Hepatocyte (in vitro differentiated cells): ENCODE measurements at regions not wholly inside any gene's neighbourhood (a gene's known extent, or its start where the extent isn't known, plus 50 kb on each side); places are given as distances from the start of the nearest gene placed in this dataset.

ENCODE experiments used
- DNase-seq: peaks from one replicate; pipeline ENCODE4 v3.0.0-alpha.2; 2016; ENCODE audit warnings: low spot score
- H2AFZ ChIP-seq: fragments of 200-600 bp; sonication (generic); 2 replicates; pipeline ENCODE4 v1.6.0; 2016; ENCODE audit warnings: antibody characterized with exemption, mild to moderate bottlenecking
- H3K27ac ChIP-seq: fragments of 200-600 bp; sonication (generic); 2 replicates; pipeline ENCODE4 v1.5.1; 2016; ENCODE audit warnings: mild to moderate bottlenecking
- H3K27me3 ChIP-seq: fragments of 200-600 bp; sonication (generic); 2 replicates; pipeline ENCODE4 v1.6.1; 2016
- H3K36me3 ChIP-seq: fragments of 200-600 bp; sonication (generic); replicated peaks from 2 replicates; pipeline ENCODE4 v1.5.1; 2016; ENCODE audit warnings: low read depth; ENCODE audit not compliant: insufficient read depth
- H3K4me1 ChIP-seq: fragments of 200-600 bp; sonication (generic); 2 replicates; pipeline ENCODE4 v1.5.1; 2016; ENCODE audit warnings: mild to moderate bottlenecking, moderate library complexity; ENCODE audit not compliant: insufficient read depth
- H3K4me2 ChIP-seq: fragments of 200-600 bp; sonication (generic); 2 replicates; pipeline ENCODE4 v1.6.0; 2016
- H3K4me3 ChIP-seq: fragments of 200-600 bp; sonication (generic); 2 replicates; pipeline ENCODE4 v1.5.1; 2016; ENCODE audit warnings: mild to moderate bottlenecking
- H3K79me2 ChIP-seq: fragments of 200-600 bp; sonication (generic); 2 replicates; pipeline ENCODE4 v1.6.0; 2017; ENCODE audit warnings: mild to moderate bottlenecking
- H3K9me2 ChIP-seq: fragments of 200-600 bp; sonication (generic); replicated peaks from 2 replicates; pipeline ENCODE4 v1.6.0; 2017; ENCODE audit warnings: mild to moderate bottlenecking; ENCODE audit not compliant: insufficient read depth
- H3K9me3 ChIP-seq: fragments of 200-600 bp; sonication (generic); 2 replicates; pipeline ENCODE4 v1.5.1; 2016; ENCODE audit warnings: low read depth, mild to moderate bottlenecking
- H4K20me1 ChIP-seq: fragments of 200-600 bp; sonication (generic); 2 replicates; pipeline ENCODE4 v1.6.0; 2016; ENCODE audit warnings: mild to moderate bottlenecking; ENCODE audit not compliant: insufficient read depth, poor library complexity, severe bottlenecking
- EZH2 ChIP-seq: fragments of 200-600 bp; sonication (generic); IDR thresholded peaks from 2 replicates; pipeline ENCODE4 v1.6.1; 2016; ENCODE audit warnings: antibody characterized with exemption, mild to moderate bottlenecking, borderline replicate concordance
- EZH2phosphoT487 ChIP-seq: fragments of 200-600 bp; sonication (generic); IDR thresholded peaks from one replicate; pipeline ENCODE4 v1.6.1; 2018; ENCODE audit warnings: antibody characterized with exemption, mild to moderate bottlenecking, low read depth, moderate library complexity; ENCODE audit not compliant: unreplicated experiment, severe bottlenecking
- WGBS: methylation state at CpG from one replicate; pipeline ENCODE4 v1.1.6; 2016; ENCODE audit warnings: low lambda C conversion rate; ENCODE audit errors: missing lambda C conversion rate; 5-methylcytosine and 5-hydroxymethylcytosine counted together
- TF ChIP-seq, protein P1 (sequence below): fragments of 200-600 bp; sonication (generic); IDR thresholded peaks from 2 replicates; pipeline ENCODE4 v1.5.1; 2016; ENCODE audit warnings: antibody characterized with exemption, mild to moderate bottlenecking; ENCODE audit not compliant: poor library complexity

DNA sequence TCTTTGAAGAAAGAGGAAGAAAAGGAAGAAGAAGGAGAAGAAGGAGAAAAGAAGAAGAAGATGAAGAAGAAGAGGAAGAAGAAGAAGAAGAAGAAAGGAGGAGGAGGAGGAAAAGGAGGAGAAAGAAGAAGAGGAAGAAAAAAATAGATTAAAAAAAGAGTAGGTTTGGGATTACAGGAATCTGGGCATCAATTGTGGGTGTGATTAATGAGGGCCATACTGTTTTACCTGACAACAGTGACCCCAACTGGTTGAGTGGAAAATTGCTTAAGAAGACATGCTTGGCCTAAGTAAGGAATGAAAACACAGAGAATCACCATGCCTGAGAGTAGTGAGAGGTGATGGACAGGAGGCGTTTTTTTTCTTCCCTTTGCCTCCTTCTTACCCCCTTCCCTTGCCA is 114.6 kb downstream of the FAM170A start:
- no peaks in the 10 kb centered on the region for H4K20me1 ChIP-seq
- H3K36me3 ChIP-seq, result no peaks in the 10 kb centered on the region
- H3K9me3 ChIP-seq, result no peaks in the 10 kb centered on the region
- H2AFZ ChIP-seq, result no peak overlapping the region
- no peak overlapping the region for H3K4me2 ChIP-seq
- no peak overlapping the region for H3K4me3 ChIP-seq
- H3K27ac ChIP-seq, result no peak overlapping the region
- H3K79me2 ChIP-seq, result no peaks in the 10 kb centered on the region
- DNase-seq, result peak; percentile 64
- TF ChIP-seq EZH2 (no peak), EZH2phosphoT487 (no peak)
- TF ChIP-seq, protein P1, sequence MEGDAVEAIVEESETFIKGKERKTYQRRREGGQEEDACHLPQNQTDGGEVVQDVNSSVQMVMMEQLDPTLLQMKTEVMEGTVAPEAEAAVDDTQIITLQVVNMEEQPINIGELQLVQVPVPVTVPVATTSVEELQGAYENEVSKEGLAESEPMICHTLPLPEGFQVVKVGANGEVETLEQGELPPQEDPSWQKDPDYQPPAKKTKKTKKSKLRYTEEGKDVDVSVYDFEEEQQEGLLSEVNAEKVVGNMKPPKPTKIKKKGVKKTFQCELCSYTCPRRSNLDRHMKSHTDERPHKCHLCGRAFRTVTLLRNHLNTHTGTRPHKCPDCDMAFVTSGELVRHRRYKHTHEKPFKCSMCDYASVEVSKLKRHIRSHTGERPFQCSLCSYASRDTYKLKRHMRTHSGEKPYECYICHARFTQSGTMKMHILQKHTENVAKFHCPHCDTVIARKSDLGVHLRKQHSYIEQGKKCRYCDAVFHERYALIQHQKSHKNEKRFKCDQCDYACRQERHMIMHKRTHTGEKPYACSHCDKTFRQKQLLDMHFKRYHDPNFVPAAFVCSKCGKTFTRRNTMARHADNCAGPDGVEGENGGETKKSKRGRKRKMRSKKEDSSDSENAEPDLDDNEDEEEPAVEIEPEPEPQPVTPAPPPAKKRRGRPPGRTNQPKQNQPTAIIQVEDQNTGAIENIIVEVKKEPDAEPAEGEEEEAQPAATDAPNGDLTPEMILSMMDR, result peak; percentile 62
- 42% methylated on average over 1 of the region's 1 CpG for WGBS
- H3K9me2 ChIP-seq, result no peaks in the 10 kb centered on the region
- no peaks in the 10 kb centered on the region for H3K27me3 ChIP-seq
- no peaks in the 10 kb centered on the region for H3K4me1 ChIP-seq

DNA sequence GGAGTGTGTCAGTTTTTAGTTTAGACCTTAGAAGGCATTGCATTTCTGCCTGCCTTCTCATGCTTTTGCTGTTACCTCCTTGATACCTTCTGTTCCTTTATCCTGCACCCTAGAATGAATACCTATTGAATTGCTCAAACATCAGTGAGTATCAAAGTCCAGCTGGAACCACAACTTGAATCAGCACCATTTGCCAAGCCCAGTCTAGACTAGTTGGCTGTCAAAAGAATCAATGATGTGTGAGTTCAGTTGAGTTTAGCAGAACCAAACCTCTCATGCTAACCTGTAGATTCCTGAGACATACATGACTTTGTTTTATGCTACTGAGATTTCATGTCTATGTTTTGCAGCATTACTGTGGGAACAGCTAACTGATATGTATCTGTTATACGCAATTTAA is 116.6 kb downstream of the FAM170A start:
- Histone ChIP-seq H3K9me3 (no peaks in the 10 kb centered on the region), H3K79me2 (no peaks in the 10 kb centered on the region), H3K36me3 (no peaks in the 10 kb centered on the region), H3K4me2 (no peak overlapping the region), H2AFZ (no peak overlapping the region), H3K4me1 (no peaks in the 10 kb centered on the region), H3K9me2 (no peaks in the 10 kb centered on the region), H3K4me3 (no peak overlapping the region), H4K20me1 (no peaks in the 10 kb centered on the region), H3K27me3 (no peaks in the 10 kb centered on the region), H3K27ac (no peak overlapping the region)
- 89% methylated on average over 1 of the region's 1 CpG for WGBS
- no peak for DNase-seq
- TF ChIP-seq EZH2phosphoT487 (no peak), EZH2 (no peak)
- TF ChIP-seq, protein P1, result no peak

DNA sequence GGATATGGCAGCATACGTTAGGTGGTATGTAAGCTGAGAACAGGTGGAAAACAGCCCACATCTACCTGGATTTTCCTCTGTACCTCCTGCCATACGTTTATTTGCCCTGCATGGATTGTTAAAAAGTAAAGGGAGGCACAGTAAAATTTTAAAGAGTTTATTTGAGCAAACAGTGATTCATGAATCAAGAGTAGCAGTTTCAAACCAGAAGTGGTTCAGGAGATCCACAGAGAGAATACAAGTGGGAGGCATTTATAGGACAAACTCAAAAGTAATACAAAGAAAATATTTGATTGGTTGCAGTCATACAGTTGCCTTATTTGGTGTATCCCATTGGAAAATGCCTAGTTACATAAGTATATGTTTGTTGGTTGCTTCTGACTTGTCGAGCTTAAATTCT is 117.6 kb downstream of the FAM170A start:
- Histone ChIP-seq H3K4me3 (no peak overlapping the region), H3K4me2 (no peak overlapping the region), H4K20me1 (no peaks in the 10 kb centered on the region), H3K36me3 (no peaks in the 10 kb centered on the region), H3K9me2 (no peaks in the 10 kb centered on the region), H3K27ac (no peak overlapping the region), H2AFZ (no peak overlapping the region), H3K9me3 (no peaks in the 10 kb centered on the region), H3K27me3 (no peaks in the 10 kb centered on the region), H3K4me1 (no peaks in the 10 kb centered on the region), H3K79me2 (no peaks in the 10 kb centered on the region)
- no peak for DNase-seq
- TF ChIP-seq EZH2phosphoT487 (no peak), EZH2 (no peak)
- TF ChIP-seq, protein P1, result no peak
- 79% methylated on average over 3 of the region's 3 CpGs for WGBS
